ENCODE measurements at regions not wholly inside any gene's neighbourhood (a gene's known extent, or its start where the extent isn't known, plus 50 kb on each side); places are given as distances from the start of the nearest gene placed in this dataset.

DNA sequence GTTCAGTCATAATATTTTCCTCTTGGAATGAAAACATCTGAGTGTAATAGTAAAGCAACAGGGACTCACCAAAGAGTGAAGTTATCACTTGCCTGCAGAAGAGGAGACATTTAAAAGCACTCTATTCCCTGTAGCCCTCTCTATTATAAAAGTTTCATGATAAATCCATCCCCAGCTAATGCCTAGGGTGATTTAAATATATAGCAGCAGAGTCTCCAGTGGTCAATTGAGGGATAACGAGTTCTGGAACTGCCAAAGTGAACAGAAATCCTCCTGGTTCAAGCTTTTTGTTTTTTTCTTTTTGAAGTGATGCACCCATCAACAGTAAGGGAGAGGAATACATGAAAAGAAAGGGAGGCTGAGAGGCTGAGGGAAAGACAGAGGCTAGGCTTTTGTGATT lies 87.3 kb downstream of the EVX1 start:
- no peak overlapping the region for H2BK120ac ChIP-seq (replicated peaks; ENCODE audit: low read depth, low read length)
- no peak overlapping the region for H4K8ac ChIP-seq (ENCODE audit: extremely low read depth, insufficient read depth, low read length)
- H2BK12ac ChIP-seq (ENCODE audit: low read depth, low read length): no peak overlapping the region
- ChIA-PET POLR2A (ENCODE audit: partially characterized antibody) (interaction anchor here (1.4 kb wide), 1 partner anchor 9 kb away, joined by 3 read pairs; no protein-coding TSS in a partner anchor), CTCF (ENCODE audit: partially characterized antibody) (interaction anchor here (0.7 to 2.6 kb wide), 13 partner anchors 8 to 588 kb away, joined by 3 to 14 read pairs (median 3); no protein-coding TSS in a partner anchor)
- TF ChIP-seq SUZ12 (IDR thresholded peaks at IDR 0.05; ENCODE audit: low read length): no peak
- TF ChIP-seq RAD21 (IDR thresholded peaks at IDR 0.05 in 1 of 2, conservative IDR thresholded peaks at IDR 0.05 in 1 of 2; ENCODE audit: low read depth in 2 of 2, low read length in 2 of 2): peak; percentile 22 to 36; a peak in 2 of 4 replicates
- TF ChIP-seq, protein P1, sequence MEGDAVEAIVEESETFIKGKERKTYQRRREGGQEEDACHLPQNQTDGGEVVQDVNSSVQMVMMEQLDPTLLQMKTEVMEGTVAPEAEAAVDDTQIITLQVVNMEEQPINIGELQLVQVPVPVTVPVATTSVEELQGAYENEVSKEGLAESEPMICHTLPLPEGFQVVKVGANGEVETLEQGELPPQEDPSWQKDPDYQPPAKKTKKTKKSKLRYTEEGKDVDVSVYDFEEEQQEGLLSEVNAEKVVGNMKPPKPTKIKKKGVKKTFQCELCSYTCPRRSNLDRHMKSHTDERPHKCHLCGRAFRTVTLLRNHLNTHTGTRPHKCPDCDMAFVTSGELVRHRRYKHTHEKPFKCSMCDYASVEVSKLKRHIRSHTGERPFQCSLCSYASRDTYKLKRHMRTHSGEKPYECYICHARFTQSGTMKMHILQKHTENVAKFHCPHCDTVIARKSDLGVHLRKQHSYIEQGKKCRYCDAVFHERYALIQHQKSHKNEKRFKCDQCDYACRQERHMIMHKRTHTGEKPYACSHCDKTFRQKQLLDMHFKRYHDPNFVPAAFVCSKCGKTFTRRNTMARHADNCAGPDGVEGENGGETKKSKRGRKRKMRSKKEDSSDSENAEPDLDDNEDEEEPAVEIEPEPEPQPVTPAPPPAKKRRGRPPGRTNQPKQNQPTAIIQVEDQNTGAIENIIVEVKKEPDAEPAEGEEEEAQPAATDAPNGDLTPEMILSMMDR (IDR thresholded peaks at IDR 0.05; ENCODE audit: control extremely low read depth in 1 of 3, insufficient read depth in 1 of 3, low read depth in 1 of 3, low read length in 3 of 3): peak in 2 of 3 experiments; percentile 15 to 17; a peak in 2 of 4 replicates
- no peak for FAIRE-seq
- no peak overlapping the region for H3K4me2 ChIP-seq (ENCODE audit: insufficient read depth in 1 of 2, low read depth in 2 of 2, low read length in 2 of 2)
- no peak overlapping the region for H3K4me3 ChIP-seq (ENCODE audit: extremely low read depth in 1 of 4, insufficient read depth in 2 of 4, low read depth in 3 of 4, low read length in 4 of 4)
- no peak overlapping the region for H3K9ac ChIP-seq (replicated peaks in 1 of 4; ENCODE audit: extremely low read depth in 1 of 4, low read depth in 3 of 4, low read length in 3 of 4)
- H4K20me1 ChIP-seq (replicated peaks in 1 of 2; ENCODE audit: control insufficient read depth in 1 of 2, insufficient read depth in 2 of 2, low read length in 2 of 2): no peaks in the 10 kb centered on the region
- H2AK5ac ChIP-seq (ENCODE audit: low read depth, low read length): no peak overlapping the region
- no peaks in the 10 kb centered on the region for H3K27me3 ChIP-seq (replicated peaks in 1 of 4; ENCODE audit: control insufficient read depth in 3 of 4, extremely low read depth in 1 of 4, insufficient read depth in 3 of 4, low read length in 3 of 4)
- H4K5ac ChIP-seq (ENCODE audit: insufficient read length, low read depth, low read length): no peak overlapping the region
- H3K4ac ChIP-seq (replicated peaks; ENCODE audit: insufficient read length, low read depth, low read length): no peak overlapping the region
- no peak overlapping the region for H3K23ac ChIP-seq (ENCODE audit: insufficient read length)
- H2BK15ac ChIP-seq (ENCODE audit: low read length): no peak overlapping the region
- DNase-seq (ENCODE audit: low read depth in 1 of 2, low spot score in 2 of 2): no peak
- no peaks in the 10 kb centered on the region for H3K79me1 ChIP-seq (ENCODE audit: low read depth, low read length)
- no peaks in the 10 kb centered on the region for H3K4me1 ChIP-seq (replicated peaks in 1 of 4; ENCODE audit: control insufficient read depth in 3 of 4, insufficient read depth in 4 of 4, low read length in 3 of 4)
- no peak overlapping the region for H4K91ac ChIP-seq (replicated peaks; ENCODE audit: insufficient read length, low read length)
- 60% methylated on average over 1 of the region's 1 CpG; no CpG with 5 or more reads in 1 of the 2 experiments for WGBS, 2 experiments (ENCODE audit: extremely low coverage in 1 of 2, insufficient coverage in 1 of 2, insufficient read length in 1 of 2, insufficient replicate concordance in 2 of 2, low coverage in 1 of 2, low lambda C conversion rate in 2 of 2, missing lambda C conversion rate in 1 of 2)
- H3K79me2 ChIP-seq (ENCODE audit: control insufficient read depth in 1 of 2, insufficient read depth in 2 of 2, low read length in 2 of 2): no peaks in the 10 kb centered on the region
- no peak overlapping the region for H3K18ac ChIP-seq (ENCODE audit: extremely low read depth, low read length)
- H2BK20ac ChIP-seq (ENCODE audit: low read length): no peak overlapping the region
- H3K14ac ChIP-seq (ENCODE audit: insufficient read length): no peak overlapping the region
- no peak overlapping the region for H3K27ac ChIP-seq (ENCODE audit: low read depth, low read length)
- no peaks in the 10 kb centered on the region; a peak in 1 of 4 replicates for H3K9me3 ChIP-seq (ENCODE audit: insufficient read depth in 2 of 2, low read depth in 1 of 2, low read length in 1 of 2)
- no peak overlapping the region for H2BK5ac ChIP-seq (ENCODE audit: low read depth, low read length)
- H2AFZ ChIP-seq (ENCODE audit: low read length): no peak overlapping the region
- H3K23me2 ChIP-seq (ENCODE audit: low read depth, low read length): no peaks in the 10 kb centered on the region; the same call in 1 of the 2 replicates
- H3K36me3 ChIP-seq (ENCODE audit: control insufficient read depth in 2 of 4, insufficient read depth in 4 of 4, low read length in 3 of 4): no peaks in the 10 kb centered on the region
- no peak overlapping the region for H3K56ac ChIP-seq (replicated peaks; ENCODE audit: insufficient read length, low read depth, low read length)
